Thyroid gland (tissue), 4 donors: ENCODE measurements at regions not wholly inside any gene's neighbourhood (a gene's known extent, or its start where the extent isn't known, plus 50 kb on each side); places are given as distances from the start of the nearest gene placed in this dataset.
A peak's percentile ranks its signal among the peaks of the same experiment; 100 is the strongest.

Experiments
- DNase-seq, 2 donors: peaks; one replicate each; pipeline ENCODE4 v3.0.0-alpha.2; 2019
- H3K27ac ChIP-seq, 3 donors: fragments of 200-600 bp; sonication (generic); 1 replicate in 2 of 3; 2 replicates in 1 of 3; pipeline ENCODE4 v1.5.1; 2016 to 2019; ENCODE audit warnings: mild to moderate bottlenecking in 1 of 3, moderate library complexity in 1 of 3
- H3K27me3 ChIP-seq: fragments of 200-600 bp; sonication (generic); one replicate; pipeline ENCODE4 v1.5.1; 2019
- H3K36me3 ChIP-seq, 2 donors: fragments of 200-600 bp; sonication (generic); one replicate each; pipeline ENCODE4 v1.5.1; 2016 to 2019
- H3K4me1 ChIP-seq, 2 donors: fragments of 200-600 bp; sonication (generic); one replicate each; pipeline ENCODE4 v1.5.1; 2017 to 2019
- H3K4me3 ChIP-seq, 3 donors: fragments of 200-600 bp; sonication (generic); replicated peaks in 1 of 3; 1 replicate in 2 of 3; 2 replicates in 1 of 3; pipeline ENCODE4 v1.5.1; 2016; ENCODE audit warnings: mild to moderate bottlenecking in 1 of 3
- H3K9me3 ChIP-seq: fragments of 200-600 bp; sonication (generic); one replicate; pipeline ENCODE4 v1.5.1; 2017
- POLR2A ChIP-seq, 2 donors: fragments of 450-650 bp; IDR thresholded peaks; one replicate each; pipeline ENCODE4 v1.6.1; 2017; ENCODE audit warnings: antibody characterized with exemption in 2 of 2, mild to moderate bottlenecking in 2 of 2, moderate library complexity in 1 of 2
- WGBS, 2 donors: methylation state at CpG; one replicate each; pipeline ENCODE4 v1.1.5; 2017; 5-methylcytosine and 5-hydroxymethylcytosine counted together
- intact Hi-C: fragments of 100-400 bp; cut with DNase I; formaldehyde crosslinking; loops from one replicate; pipeline ENCODE4 v1.15.1; 2023
- TF ChIP-seq, protein P1 (sequence below), 6 experiments: fragments of 200-600 bp in 3 of 6; fragments of 450-650 bp in 3 of 6; sonication (generic) in 3 of 6; IDR thresholded peaks; one replicate each; pipeline ENCODE4 v1.5.1; 2016 to 2019; ENCODE audit warnings: antibody characterized with exemption in 6 of 6, mild to moderate bottlenecking in 2 of 6, inconsistent platforms in 1 of 6, moderate library complexity in 1 of 6

GRCh38 chr4:27916452-27917184 is 1056.0 kb downstream of the STIM2 start:
- intact Hi-C loops = no loop called here
- WGBS, 2 donors = 50 to 52% methylated on average over 2 of the region's 2 CpGs
- DNase-seq = peak; percentile 13 to 19

DNA sequence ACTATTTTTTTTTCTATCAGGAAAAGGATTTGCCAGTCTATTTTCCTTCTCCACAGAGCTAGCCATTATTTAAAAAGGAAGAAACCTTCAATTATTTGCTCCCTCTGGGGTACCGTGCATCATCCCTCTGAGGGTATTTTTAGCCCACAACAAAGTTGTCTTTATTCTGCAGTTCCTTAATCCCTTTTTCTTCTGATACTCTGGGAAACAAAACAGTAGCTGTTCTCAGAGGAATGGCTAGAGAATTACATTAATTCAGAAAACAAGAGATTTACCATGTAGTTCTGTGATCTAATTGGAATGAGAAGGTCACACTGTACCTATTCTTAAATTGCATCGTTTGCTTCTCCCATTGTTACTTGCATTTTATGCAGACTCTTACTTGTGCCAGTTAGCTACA is 1056.7 kb downstream of the STIM2 start:
- intact Hi-C loops = no loop called here
- H3K9me3 ChIP-seq = no peaks in the 10 kb centered on the region
- H3K4me3 ChIP-seq = no peak overlapping the region
- 51 to 62% methylated on average over 2 of the region's 2 CpGs for WGBS, 2 donors
- H3K27me3 ChIP-seq = no peaks in the 10 kb centered on the region
- H3K27ac ChIP-seq = no peak overlapping the region
- H3K4me1 ChIP-seq = no peaks in the 10 kb centered on the region
- TF ChIP-seq, protein P1, sequence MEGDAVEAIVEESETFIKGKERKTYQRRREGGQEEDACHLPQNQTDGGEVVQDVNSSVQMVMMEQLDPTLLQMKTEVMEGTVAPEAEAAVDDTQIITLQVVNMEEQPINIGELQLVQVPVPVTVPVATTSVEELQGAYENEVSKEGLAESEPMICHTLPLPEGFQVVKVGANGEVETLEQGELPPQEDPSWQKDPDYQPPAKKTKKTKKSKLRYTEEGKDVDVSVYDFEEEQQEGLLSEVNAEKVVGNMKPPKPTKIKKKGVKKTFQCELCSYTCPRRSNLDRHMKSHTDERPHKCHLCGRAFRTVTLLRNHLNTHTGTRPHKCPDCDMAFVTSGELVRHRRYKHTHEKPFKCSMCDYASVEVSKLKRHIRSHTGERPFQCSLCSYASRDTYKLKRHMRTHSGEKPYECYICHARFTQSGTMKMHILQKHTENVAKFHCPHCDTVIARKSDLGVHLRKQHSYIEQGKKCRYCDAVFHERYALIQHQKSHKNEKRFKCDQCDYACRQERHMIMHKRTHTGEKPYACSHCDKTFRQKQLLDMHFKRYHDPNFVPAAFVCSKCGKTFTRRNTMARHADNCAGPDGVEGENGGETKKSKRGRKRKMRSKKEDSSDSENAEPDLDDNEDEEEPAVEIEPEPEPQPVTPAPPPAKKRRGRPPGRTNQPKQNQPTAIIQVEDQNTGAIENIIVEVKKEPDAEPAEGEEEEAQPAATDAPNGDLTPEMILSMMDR (IDR thresholded peaks at IDR 0.05) = no peak
- no peak for TF ChIP-seq POLR2A (IDR thresholded peaks at IDR 0.05)
- no peak for DNase-seq
- H3K36me3 ChIP-seq = no peaks in the 10 kb centered on the region

More at GRCh38 chr4:27916452-27917184, 1056.0 kb downstream of the STIM2 start:
- Histone ChIP-seq H3K27me3 (no peaks in the 10 kb centered on the region), H3K36me3 (no peaks in the 10 kb centered on the region), H3K27ac (no peak overlapping the region), H3K4me1 (no peaks in the 10 kb centered on the region), H3K4me3 (no peak overlapping the region), H3K9me3 (no peaks in the 10 kb centered on the region)
- no peak for TF ChIP-seq POLR2A (IDR thresholded peaks at IDR 0.05)
- TF ChIP-seq, protein P1 (IDR thresholded peaks at IDR 0.05) = no peak

DNA sequence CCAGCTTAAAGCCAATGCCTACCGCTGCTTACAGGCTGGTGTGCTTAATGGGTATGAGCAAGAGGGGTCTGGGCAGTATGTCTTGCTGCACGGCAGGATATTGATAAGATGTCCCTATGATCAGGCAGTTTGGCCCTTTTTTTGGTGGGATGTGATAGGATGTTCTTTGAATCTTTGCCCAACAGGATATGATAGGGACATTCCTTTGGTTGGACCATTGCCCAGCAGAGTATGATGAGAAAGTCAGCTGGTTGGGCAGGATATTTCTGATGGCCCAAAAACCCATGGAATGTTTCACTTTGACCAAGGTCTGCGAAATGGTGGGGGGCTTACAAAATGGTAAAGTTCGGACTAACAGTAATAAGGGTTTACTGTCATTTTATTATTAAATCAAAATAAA is 1060.6 kb downstream of the STIM2 start:
- Histone ChIP-seq H3K9me3 (no peaks in the 10 kb centered on the region), H3K27ac (no peak overlapping the region), H3K36me3 (no peaks in the 10 kb centered on the region), H3K4me1 (no peaks in the 10 kb centered on the region), H3K4me3 (no peak overlapping the region), H3K27me3 (no peaks in the 10 kb centered on the region)
- intact Hi-C loops = no loop called here
- peak in 1 of 2 donors; percentile 1 for DNase-seq
- WGBS, 2 donors = 76 to 77% methylated on average over 4 of the region's 4 CpGs
- TF ChIP-seq, protein P1 (IDR thresholded peaks at IDR 0.05) = no peak
- no peak for TF ChIP-seq POLR2A (IDR thresholded peaks at IDR 0.05)

DNA sequence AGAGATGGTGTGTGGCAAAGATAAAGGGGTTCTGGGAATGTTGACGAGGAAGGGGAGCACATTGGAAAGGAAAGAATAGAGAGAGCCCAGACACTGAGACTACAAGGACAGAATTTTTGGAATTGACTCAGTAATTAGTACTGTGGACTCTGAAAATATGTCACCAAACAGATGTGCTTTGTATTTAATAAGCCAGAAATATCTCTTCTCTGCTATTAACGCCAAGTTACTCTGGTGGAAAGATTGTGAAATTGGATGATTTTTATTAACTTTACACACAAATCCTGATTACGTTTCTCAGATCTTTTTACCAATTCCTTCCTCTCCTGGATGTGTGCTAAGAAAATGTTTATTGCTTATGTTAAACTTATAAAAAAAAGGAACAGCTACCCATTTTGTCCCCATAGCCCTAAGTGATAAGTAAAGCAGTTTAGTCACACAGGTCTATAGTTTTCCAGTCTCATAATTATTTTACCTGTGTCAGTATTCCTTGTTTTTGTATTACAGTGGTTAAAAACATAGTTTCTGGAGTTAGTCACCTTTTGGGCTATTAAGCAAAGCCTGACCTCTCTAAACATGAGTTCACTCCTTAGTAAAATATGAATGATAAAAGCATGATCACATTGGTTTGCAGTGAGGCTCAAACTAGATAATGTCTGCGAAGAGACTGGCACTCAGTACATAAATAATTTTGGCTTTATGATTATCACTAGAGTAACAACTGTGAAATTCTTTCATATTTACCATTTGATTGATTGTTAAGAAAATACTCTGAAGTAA is 1068.3 kb downstream of the STIM2 start:
- H3K9me3 ChIP-seq = no peaks in the 10 kb centered on the region
- H3K4me1 ChIP-seq = no peaks in the 10 kb centered on the region
- TF ChIP-seq POLR2A (IDR thresholded peaks at IDR 0.05) = no peak
- TF ChIP-seq, protein P1 (IDR thresholded peaks at IDR 0.05) = no peak
- H3K4me3 ChIP-seq = no peak overlapping the region
- intact Hi-C loops = no loop called here
- H3K36me3 ChIP-seq = no peaks in the 10 kb centered on the region
- WGBS, 2 donors = 71 to 84% methylated on average over 4 of the region's 4 CpGs
- no peak overlapping the region for H3K27ac ChIP-seq
- DNase-seq = no peak
- no peaks in the 10 kb centered on the region for H3K27me3 ChIP-seq

- no peak overlapping the region for H3K4me3 ChIP-seq
- no peak for DNase-seq
- intact Hi-C loops = no loop called here
- H3K27ac ChIP-seq = no peak overlapping the region
- no peaks in the 10 kb centered on the region for H3K27me3 ChIP-seq
- no peak for TF ChIP-seq POLR2A (IDR thresholded peaks at IDR 0.05)
- TF ChIP-seq, protein P1 (IDR thresholded peaks at IDR 0.05) = no peak
- no peaks in the 10 kb centered on the region for H3K4me1 ChIP-seq
- 74 to 78% methylated on average over 3 of the region's 3 CpGs for WGBS, 2 donors
- no peaks in the 10 kb centered on the region for H3K36me3 ChIP-seq
- no peaks in the 10 kb centered on the region for H3K9me3 ChIP-seq
These were observed 1069.7 kb downstream of the STIM2 start for GRCh38 chr4:27930291-27930690.
